ENCODE measurements at regions not wholly inside any gene's neighbourhood (a gene's known extent, or its start where the extent isn't known, plus 50 kb on each side); places are given as distances from the start of the nearest gene placed in this dataset.

DNA sequence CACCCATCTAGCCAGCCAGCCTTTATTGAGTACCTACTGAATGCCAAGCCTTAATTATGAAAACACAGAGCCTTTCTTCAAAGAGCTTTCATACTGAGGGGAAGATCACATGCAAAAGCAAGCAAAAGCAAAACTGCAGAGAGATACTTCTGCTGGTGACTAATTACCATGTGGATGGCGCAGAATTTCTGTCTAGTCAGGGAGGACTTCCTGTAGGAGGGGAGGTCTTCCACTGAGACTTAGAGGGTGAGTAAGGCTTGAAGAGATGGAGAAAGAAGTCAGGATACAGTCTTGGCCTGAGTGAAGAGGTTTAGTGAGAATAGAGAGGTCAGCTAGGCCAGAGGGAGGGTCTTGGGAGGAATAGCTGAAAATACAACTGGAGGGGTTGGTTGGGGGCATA lies 53.9 kb upstream of the CCL2 start:
- H3K27ac Mint-ChIP-seq (ENCODE audit: unreplicated experiment) = no peak overlapping the region
- H3K9me3 Mint-ChIP-seq (ENCODE audit: unreplicated experiment) = no peaks in the 10 kb centered on the region
- H3K36me3 Mint-ChIP-seq (ENCODE audit: low read depth, unreplicated experiment) = no peaks in the 10 kb centered on the region
- TF ChIP-seq, protein P1, sequence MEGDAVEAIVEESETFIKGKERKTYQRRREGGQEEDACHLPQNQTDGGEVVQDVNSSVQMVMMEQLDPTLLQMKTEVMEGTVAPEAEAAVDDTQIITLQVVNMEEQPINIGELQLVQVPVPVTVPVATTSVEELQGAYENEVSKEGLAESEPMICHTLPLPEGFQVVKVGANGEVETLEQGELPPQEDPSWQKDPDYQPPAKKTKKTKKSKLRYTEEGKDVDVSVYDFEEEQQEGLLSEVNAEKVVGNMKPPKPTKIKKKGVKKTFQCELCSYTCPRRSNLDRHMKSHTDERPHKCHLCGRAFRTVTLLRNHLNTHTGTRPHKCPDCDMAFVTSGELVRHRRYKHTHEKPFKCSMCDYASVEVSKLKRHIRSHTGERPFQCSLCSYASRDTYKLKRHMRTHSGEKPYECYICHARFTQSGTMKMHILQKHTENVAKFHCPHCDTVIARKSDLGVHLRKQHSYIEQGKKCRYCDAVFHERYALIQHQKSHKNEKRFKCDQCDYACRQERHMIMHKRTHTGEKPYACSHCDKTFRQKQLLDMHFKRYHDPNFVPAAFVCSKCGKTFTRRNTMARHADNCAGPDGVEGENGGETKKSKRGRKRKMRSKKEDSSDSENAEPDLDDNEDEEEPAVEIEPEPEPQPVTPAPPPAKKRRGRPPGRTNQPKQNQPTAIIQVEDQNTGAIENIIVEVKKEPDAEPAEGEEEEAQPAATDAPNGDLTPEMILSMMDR (IDR thresholded peaks at IDR 0.05; ENCODE audit: unreplicated experiment) = no peak
- no peaks in the 10 kb centered on the region for H3K4me1 Mint-ChIP-seq (ENCODE audit: unreplicated experiment)
- no peak for DNase-seq (ENCODE audit: low spot score)
- H3K27me3 Mint-ChIP-seq (ENCODE audit: unreplicated experiment) = peaks cover 2% of the 10 kb centered on the region
- no peak overlapping the region for H3K4me3 Mint-ChIP-seq (ENCODE audit: unreplicated experiment)

DNA sequence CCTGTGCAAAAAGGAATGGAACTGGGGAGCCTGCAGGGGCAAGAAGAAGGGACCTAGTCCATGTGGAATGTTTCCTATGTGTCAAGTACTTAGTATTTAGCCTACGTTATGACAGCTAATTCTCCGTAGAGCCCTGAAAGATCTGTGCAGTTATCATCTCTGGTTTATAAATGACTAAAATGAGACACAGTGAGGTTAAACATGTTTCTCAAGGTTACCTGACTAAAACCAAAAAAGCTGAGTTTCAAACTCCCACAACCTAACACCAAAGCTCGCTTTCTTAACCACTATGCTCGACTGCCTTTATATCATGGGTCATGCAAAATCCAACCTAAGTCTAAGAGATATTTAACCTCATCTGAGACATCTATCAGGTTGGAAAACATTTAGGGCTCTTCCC lies 53.3 kb upstream of the CCL2 start:
- Mint-ChIP-seq H3K27ac (ENCODE audit: unreplicated experiment) (no peak overlapping the region), H3K9me3 (ENCODE audit: unreplicated experiment) (no peaks in the 10 kb centered on the region), H3K4me1 (ENCODE audit: unreplicated experiment) (no peaks in the 10 kb centered on the region), H3K36me3 (ENCODE audit: low read depth, unreplicated experiment) (no peaks in the 10 kb centered on the region), H3K27me3 (ENCODE audit: unreplicated experiment) (peaks cover 2% of the 10 kb centered on the region), H3K4me3 (ENCODE audit: unreplicated experiment) (no peak overlapping the region)
- no peak for DNase-seq (ENCODE audit: low spot score)
- TF ChIP-seq, protein P1 (IDR thresholded peaks at IDR 0.05; ENCODE audit: unreplicated experiment) = no peak

DNA sequence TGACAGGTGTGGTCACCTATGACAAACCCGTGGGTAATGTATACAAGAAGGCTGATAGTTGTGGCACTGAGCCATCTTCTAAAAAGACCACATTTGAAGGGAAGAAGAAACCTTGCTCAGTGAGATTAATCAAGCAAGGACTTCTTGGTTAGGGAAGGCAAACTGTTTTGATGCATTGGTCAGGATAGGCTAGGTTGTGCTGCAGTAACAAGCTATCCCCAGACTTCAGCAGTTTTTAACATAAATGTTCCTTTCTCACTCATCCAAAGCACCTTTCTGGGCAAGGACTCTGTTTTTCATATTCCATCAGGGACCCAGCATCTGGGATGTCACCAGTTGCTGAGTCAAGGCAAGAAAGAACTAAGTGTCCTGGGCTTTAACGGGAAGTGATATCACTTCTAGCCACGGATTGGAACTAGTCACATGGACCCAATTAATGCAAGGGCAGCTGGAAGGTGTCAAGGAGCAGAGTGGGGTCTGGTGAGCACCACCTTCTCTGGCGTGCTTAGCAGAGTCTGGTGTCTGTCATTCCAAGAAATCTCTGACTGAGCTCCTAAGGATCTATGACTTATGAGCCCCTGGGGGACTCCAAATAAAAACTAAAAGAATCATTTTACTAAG lies 52.0 kb upstream of the CCL2 start:
- Mint-ChIP-seq H3K9me3 (ENCODE audit: unreplicated experiment) (no peaks in the 10 kb centered on the region), H3K4me1 (ENCODE audit: unreplicated experiment) (no peaks in the 10 kb centered on the region), H3K27me3 (ENCODE audit: unreplicated experiment) (peaks cover 2% of the 10 kb centered on the region), H3K36me3 (ENCODE audit: low read depth, unreplicated experiment) (no peaks in the 10 kb centered on the region), H3K27ac (ENCODE audit: unreplicated experiment) (no peak overlapping the region), H3K4me3 (ENCODE audit: unreplicated experiment) (no peak overlapping the region)
- DNase-seq (ENCODE audit: low spot score) = no peak
- TF ChIP-seq, protein P1 (IDR thresholded peaks at IDR 0.05; ENCODE audit: unreplicated experiment) = no peak

DNA sequence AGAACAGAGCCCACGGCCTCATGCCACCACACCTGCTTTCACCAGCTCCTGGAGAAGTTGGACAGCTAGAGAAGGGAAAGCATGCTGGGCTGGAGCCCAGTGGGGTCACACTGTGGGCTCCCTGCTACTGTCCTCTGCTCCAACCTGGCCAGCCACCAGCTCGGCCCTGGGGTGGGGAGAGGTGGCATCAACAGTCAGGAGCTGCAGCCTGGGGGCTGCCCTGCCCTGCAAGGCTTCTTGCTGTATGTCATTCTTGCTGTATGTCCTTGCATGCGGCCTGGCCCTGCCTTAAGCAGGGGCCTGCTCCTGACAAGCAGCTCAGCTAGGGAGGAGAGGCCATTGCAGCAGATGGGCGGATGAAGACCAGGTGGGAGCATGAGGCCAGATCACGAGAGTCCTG lies 50.7 kb upstream of the CCL2 start:
- TF ChIP-seq, protein P1 (IDR thresholded peaks at IDR 0.05; ENCODE audit: unreplicated experiment) = no peak
- Mint-ChIP-seq H3K27ac (ENCODE audit: unreplicated experiment) (no peak overlapping the region), H3K4me3 (ENCODE audit: unreplicated experiment) (no peak overlapping the region), H3K36me3 (ENCODE audit: low read depth, unreplicated experiment) (no peaks in the 10 kb centered on the region), H3K27me3 (ENCODE audit: unreplicated experiment) (peaks cover 2% of the 10 kb centered on the region), H3K9me3 (ENCODE audit: unreplicated experiment) (no peaks in the 10 kb centered on the region), H3K4me1 (ENCODE audit: unreplicated experiment) (no peaks in the 10 kb centered on the region)
- DNase-seq (ENCODE audit: low spot score) = no peak
